ENCODE measurements at regions not wholly inside any gene's neighbourhood (a gene's known extent, or its start where the extent isn't known, plus 50 kb on each side); places are given as distances from the start of the nearest gene placed in this dataset.
"Not testable (repeated sequence)": the region's sequence is repeated elsewhere in the genome, so short reads cannot be mapped to it uniquely, and the experiment has no call there.

GRCh38 chr19:14328406-14328805, 52.8 kb upstream of the ADGRE5 start:
- DNase-seq: no peak

GRCh38 chr19:14327061-14327460, 54.2 kb upstream of the ADGRE5 start:
- DNase-seq: not testable (repeated sequence)

DNA sequence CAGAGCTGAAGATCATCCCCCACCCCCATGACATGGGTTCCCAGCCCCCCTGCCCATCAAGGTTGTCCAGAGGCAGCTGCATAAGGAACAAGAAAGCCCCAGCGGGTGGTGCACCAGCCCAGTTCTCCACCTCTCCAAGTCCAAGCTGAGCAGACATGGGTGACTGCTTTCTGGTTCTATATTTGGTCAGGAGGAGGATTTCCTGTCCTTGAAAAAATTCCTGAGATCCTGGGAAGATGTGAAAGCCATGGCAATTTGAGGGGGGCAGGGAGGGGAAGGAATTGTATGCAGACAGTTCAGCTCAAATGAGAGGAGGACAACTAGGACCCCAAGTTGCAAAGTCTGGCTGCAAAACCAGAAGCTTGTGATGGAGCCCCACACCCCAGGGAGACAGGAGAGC, 55.4 kb upstream of the ADGRE5 start:
- no peak for DNase-seq

- DNase-seq: no peak
Observed at GRCh38 chr19:14325134-14325533, 56.1 kb upstream of the ADGRE5 start.

DNA sequence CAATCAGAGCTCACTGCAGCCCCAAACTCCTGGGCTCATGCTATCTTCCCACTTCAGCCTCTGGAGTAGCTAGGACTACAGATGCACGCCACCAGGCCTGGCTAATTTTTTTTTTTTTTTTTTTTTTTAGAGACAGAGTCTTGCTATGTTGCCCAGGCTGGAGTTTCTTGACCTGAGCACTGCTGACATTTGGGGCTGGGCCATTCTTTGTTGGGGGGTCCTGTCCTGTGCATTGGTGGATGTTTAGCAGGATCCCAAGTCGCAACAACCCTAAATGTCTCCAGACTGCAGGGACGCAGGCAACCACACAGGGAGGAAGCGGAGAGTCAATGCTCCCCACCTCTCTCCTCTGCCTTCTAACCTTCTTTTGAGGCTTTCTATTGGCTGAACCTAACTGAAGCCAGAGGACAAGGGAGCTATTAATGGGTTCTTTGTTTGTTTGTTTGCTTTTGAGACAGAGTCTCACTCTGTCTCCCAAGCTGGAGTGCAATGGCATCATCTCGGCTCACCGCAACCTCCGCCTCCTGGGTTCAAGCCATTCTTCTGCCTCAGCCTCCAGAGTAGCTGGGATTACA, 58.3 kb upstream of the ADGRE5 start:
- no peak for DNase-seq

- DNase-seq: no peak
Observed at GRCh38 chr19:14320253-14320652, 61.0 kb upstream of the ADGRE5 start.

GRCh38 chr19:14319720-14320119, 61.5 kb upstream of the ADGRE5 start:
- DNase-seq: not testable (repeated sequence)

GRCh38 chr19:14318873-14319272, 62.4 kb upstream of the ADGRE5 start:
- DNase-seq: no peak

DNA sequence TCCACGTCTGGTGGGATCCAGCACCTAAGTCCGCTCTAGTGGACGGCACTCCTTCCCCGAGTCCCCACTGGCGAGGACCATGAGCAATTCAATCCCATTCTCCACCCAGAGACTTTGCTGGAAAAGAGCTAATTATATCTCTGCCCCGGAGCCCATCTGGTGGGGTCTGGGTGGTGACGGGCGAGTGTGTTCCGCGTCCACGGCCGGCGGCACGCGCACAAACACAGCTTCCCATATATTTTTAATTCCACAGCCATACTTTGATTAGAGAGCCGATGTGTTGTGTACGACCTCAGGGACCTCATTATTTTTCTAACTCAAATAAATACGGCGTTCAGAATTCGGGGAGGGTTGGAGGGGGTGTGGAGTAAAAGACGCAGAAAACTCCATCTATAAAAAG, 64.1 kb upstream of the ADGRE5 start:
- DNase-seq: no peak

- DNase-seq: no peak
Observed at GRCh38 chr19:14315433-14315832, 65.8 kb upstream of the ADGRE5 start.

DNA sequence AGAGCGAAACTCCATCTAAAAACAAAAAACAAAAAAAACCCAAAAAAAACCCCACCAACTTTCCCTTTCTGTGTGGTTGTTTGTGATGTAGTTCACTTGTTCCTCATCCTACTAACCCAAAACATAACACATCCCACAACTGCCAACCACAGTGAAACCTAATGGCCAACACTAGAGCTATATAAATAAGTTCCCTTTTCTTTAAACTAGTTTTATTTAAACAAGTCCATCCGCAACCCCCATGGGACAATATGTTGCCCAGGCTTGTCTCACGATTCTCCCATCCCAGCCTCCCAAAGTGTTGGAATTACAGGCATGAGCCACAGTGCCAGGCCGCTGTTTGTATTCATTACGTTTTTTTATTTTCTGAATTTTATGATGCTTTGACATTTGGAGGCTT, 71.2 kb upstream of the ADGRE5 start:
- DNase-seq: no peak

DNA sequence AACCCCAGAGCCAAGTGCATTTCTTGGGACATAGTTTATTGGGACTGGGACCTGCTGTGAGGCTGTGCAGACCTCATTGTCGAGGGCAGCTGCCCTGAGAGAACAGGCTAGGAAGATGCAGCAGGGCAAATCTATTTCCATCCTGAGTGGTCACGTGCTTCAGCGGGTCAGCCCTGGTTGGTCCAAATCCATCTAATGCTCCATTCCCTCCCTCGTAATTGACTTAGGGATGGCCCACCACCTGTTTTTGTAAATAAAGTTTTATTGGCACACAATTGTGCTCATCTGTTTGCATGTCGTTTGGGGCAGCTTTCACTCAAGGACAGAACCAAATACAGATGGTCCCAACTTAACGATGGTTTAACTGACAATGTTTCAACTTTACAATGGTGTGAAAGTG, 75.5 kb upstream of the ADGRE5 start:
- no peak for DNase-seq

- DNase-seq: no peak
Observed at GRCh38 chr19:14301150-14301549, 80.1 kb upstream of the ADGRE5 start.

DNA sequence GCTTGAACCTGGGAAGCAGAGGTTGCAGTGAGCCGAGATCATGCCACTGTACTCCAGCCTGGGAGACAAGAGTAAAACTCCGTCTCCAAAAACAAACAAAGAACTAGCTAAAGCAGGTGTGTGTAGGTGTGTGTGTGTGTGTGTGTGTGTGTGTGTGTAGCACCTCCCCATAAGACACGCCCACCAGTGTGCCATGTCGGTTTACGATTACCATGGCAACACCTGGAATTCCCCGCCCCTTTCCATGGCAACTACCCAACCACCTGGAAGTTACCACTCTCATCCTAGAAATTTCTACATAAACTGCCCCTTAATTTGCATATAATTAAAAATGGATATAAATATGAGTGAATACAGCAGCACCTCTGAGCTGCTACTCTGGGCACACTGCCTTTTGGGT, 80.9 kb upstream of the ADGRE5 start:
- DNase-seq: no peak

DNA sequence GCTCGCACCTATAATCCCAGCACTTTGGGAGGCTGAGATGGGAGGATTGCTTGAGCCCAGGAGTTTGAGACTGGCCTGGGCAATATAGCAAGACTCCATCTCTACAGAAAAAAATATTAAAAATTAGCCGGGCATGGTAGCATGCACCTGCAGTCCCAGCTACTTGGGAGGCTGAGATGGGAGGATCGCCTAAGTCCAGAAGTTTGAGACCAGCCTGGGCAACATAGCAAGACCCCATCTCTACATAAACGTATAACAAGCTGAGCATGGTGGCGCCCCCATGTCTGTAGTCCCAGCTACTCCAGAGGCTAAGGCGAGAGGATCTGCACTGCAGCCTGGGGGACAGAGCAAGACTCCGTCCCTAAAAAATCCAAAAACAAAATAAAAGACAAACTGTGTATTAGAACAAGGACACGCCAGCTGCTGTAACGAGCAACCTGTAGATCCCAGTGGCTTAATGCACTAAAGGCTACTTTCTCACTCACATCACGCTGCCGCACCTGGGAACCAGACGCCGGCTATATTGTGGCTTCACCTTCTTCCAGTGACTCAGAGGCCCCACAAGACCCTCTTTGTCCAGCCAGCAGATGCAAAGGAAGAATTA, 81.9 kb upstream of the ADGRE5 start:
- not testable (repeated sequence) for DNase-seq

DNA sequence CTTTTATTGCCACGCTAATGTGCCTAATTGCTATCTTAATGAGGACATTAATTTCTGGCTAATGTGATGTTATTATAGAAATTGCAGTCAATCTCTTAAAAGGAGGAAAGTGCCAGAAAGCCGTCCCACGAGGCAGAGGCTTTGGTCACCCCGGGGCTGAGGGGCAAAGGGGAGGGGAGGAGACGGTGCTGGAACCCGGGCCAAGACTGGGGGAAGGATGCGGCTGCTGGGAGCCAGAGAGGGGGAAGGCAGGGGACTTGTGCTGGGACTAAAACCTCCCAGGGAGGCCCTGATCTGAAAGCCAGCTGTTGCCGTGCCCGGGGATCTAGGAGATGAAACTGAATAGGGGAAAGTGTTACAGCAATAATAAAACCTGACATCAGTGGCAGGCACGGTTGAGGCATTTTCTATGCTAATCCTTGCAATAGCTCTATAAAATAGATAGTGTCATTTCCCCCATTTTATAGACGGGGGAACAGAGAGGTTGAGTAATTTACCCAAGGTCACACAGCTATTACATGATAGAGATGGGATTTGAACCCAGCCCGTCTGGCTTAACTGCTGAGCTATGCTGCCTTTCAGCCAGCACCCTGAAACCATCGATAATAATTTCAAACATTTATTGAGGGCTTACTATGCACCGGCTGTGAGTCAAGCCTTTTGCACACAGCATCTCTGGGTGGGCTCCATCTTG, 83.2 kb upstream of the ADGRE5 start:
- not testable (repeated sequence) for DNase-seq

DNA sequence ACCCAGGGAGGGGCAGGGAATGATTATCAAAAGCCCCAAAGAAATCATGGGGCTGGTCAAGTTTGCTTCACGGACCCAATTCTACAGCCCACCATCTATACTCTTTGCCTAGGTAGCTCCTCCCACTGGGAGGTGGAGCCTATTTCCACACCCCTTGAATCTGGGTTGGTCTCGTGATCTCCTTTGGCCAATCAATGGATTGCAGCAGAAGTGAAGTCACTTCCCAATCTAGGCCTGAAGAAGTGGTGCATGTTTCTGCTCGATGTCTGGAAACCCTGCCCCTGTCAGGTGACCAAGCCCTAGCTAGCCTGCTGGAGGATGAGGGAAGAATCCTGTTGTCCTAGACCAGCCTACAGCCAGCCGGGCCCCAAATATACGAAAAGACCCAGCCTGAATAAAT, 86.3 kb upstream of the ADGRE5 start:
- DNase-seq: peak; percentile 44

GRCh38 chr19:14293816-14294170, 87.5 kb upstream of the ADGRE5 start:
- not testable (repeated sequence) for DNase-seq

DNA sequence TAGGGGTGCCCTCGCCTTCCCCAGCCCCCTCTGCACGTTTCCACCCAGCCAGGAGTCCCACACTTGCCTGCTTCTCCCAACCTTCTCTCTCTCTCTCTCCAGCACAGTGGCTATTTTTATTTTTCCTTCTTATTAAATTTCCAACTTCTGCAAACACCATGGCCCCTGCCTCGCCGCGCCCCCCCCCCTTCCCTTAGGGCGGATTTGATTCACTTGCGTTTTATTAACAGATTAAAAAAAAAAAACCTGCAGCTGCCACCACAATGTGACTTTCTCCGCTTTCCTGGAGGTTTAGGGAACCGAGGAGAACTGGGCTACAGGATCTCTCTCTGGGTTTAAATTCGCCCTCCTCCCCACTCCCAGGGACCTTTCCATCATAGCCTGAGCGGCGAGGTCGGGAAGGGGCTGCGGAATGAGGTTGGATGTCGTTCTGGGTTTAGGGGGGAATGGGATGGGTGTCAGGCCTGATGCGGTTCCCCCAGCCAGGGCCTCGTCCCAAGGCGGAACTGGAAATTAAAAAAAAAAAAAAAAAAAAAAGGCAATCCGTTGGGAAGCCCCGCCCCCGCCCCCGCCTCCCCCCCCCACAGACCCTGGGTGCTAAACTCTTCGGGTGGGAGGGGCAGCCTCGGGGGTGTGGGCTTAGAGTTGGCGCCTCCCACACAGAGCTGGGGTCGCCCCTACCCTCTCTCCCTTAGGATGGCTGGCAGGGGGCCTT, 87.3 kb upstream of the ADGRL1 start:
- not testable (repeated sequence) for DNase-seq

- DNase-seq: not testable (repeated sequence)
Observed at GRCh38 chr19:14289810-14290209, 83.8 kb upstream of the ADGRL1 start.

- DNase-seq: not testable (repeated sequence)
Observed at GRCh38 chr19:14287837-14288236, 81.9 kb upstream of the ADGRL1 start.

DNA sequence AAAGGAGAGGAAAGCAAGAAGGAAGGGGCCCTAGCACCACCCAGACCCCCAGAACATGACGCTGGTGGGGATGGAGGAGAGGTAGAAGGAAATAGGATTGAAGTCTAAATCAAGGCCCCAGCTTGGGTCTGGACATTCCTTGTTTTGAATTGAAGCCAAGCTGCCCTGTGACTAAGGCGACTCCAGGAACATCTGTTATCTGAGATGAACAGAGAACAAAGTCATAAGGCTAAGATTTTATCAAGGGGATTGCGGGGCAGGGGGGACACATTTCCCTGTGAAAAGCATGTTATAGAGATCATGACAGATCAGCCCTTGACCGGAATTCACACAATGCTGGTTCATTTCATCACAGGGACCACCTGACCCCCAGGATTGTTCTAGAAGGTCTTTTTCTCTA, 80.6 kb upstream of the ADGRL1 start:
- DNase-seq: not testable (repeated sequence)

DNA sequence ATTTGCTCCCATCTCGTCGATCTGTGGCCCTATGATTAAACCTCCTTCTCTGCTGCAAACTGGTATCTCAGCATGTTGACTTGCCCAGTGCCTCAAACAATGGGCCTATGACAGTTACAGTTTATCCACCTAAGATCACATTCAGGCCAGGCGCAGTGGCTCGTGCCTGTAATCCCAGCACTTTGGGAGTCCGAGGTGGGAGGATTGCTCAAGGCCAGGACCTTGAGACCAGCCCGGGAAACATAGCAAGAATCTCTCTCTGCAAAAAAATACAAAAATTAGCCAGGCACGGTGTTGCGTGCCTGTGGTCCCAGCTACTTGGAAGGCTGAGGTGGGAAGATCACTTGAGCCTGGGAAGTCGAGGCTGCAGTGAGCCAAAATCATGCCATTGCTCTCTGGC, 79.8 kb upstream of the ADGRL1 start:
- not testable (repeated sequence) for DNase-seq
